DOHH2 (cell line): ENCODE measurements at regions not wholly inside any gene's neighbourhood (a gene's known extent, or its start where the extent isn't known, plus 50 kb on each side); places are given as distances from the start of the nearest gene placed in this dataset.
"Not testable (repeated sequence)": the region's sequence is repeated elsewhere in the genome, so short reads cannot be mapped to it uniquely, and the experiment has no call there.

ENCODE experiments used
- H3F3A ChIP-seq: fragments of 200-600 bp; sonication (generic), shearing (Covaris generic); 2 replicates; pipeline ENCODE4 v1.6.0; 2016; ENCODE audit warnings: antibody characterized with exemption, mild to moderate bottlenecking; ENCODE audit not compliant: control insufficient read depth, insufficient read depth
- H3K27ac ChIP-seq: fragments of 200-600 bp; sonication (generic); 2 replicates; pipeline ENCODE4 v1.5.1; 2014; ENCODE audit warnings: low read depth, mild to moderate bottlenecking, low read length, moderate library complexity
- H3K27me3 ChIP-seq: fragments of 200-600 bp; sonication (generic); 2 replicates; pipeline ENCODE4 v1.6.1; 2014; ENCODE audit warnings: mild to moderate bottlenecking, low read length, mixed read lengths; ENCODE audit not compliant: control insufficient read depth
- H3K36me3 ChIP-seq: fragments of 200-600 bp; sonication (generic); 2 replicates; pipeline ENCODE4 v1.6.1; 2014; ENCODE audit warnings: mild to moderate bottlenecking, low read length, moderate library complexity, mixed read lengths; ENCODE audit not compliant: control insufficient read depth
- H3K4me1 ChIP-seq: fragments of 200-600 bp; sonication (generic); 2 replicates; pipeline ENCODE4 v1.6.1; 2014; ENCODE audit warnings: mild to moderate bottlenecking, low read length, mixed read lengths; ENCODE audit not compliant: control insufficient read depth
- H3K4me2 ChIP-seq: fragments of 200-600 bp; sonication (generic); 2 replicates; pipeline ENCODE4 v1.6.0; 2014; ENCODE audit warnings: mild to moderate bottlenecking, low read length, moderate library complexity
- H3K4me3 ChIP-seq: fragments of 200-600 bp; sonication (generic); 2 replicates; pipeline ENCODE4 v1.5.1; 2014; ENCODE audit warnings: mild to moderate bottlenecking, low read length, mixed read lengths
- H3K79me2 ChIP-seq: fragments of 200-600 bp; sonication (generic); 2 replicates; pipeline ENCODE4 v1.6.1; 2014; ENCODE audit warnings: mild to moderate bottlenecking, low read length, mixed read lengths; ENCODE audit not compliant: control insufficient read depth
- H3K9me2 ChIP-seq: fragments of 200-600 bp; sonication (generic); replicated peaks from 2 replicates; pipeline ENCODE4 v1.6.1; 2014; ENCODE audit warnings: mild to moderate bottlenecking, low read length, mixed read lengths; ENCODE audit not compliant: control insufficient read depth
- H3K9me3 ChIP-seq: fragments of 200-600 bp; sonication (generic); 2 replicates; pipeline ENCODE4 v1.6.1; 2014; ENCODE audit warnings: antibody characterized with exemption, low read length, mixed read lengths; ENCODE audit not compliant: control insufficient read depth, insufficient read depth
- H4K20me1 ChIP-seq: fragments of 200-600 bp; sonication (generic); 2 replicates; pipeline ENCODE4 v1.6.0; 2014; ENCODE audit warnings: low read depth, mild to moderate bottlenecking, antibody characterized with exemption, low read length, moderate library complexity; ENCODE audit not compliant: control insufficient read depth, insufficient read depth

GRCh38 chr1:228611707-228612106 is 123.6 kb upstream of the RHOU start:
- H3K27me3 ChIP-seq, H3K4me1 ChIP-seq, H3K4me2 ChIP-seq, H3K4me3 ChIP-seq, H3K27ac ChIP-seq, H3K9me2 ChIP-seq, H3F3A ChIP-seq, H3K79me2 ChIP-seq, H4K20me1 ChIP-seq, H3K36me3 ChIP-seq, H3K9me3 ChIP-seq: not testable (repeated sequence)

GRCh38 chr1:228622002-228622716 is 113.1 kb upstream of the RHOU start:
- not testable (repeated sequence) for H3K4me3 ChIP-seq, H3K36me3 ChIP-seq, H3K4me2 ChIP-seq, H3K9me3 ChIP-seq, H3K27me3 ChIP-seq, H4K20me1 ChIP-seq, H3K4me1 ChIP-seq, H3F3A ChIP-seq, H3K79me2 ChIP-seq, H3K27ac ChIP-seq, H3K9me2 ChIP-seq

- H3K79me2 ChIP-seq, H4K20me1 ChIP-seq, H3F3A ChIP-seq, H3K9me3 ChIP-seq, H3K4me3 ChIP-seq, H3K9me2 ChIP-seq, H3K27ac ChIP-seq, H3K4me1 ChIP-seq, H3K36me3 ChIP-seq, H3K27me3 ChIP-seq, H3K4me2 ChIP-seq: not testable (repeated sequence)
Observed at GRCh38 chr1:228626481-228626880, 108.8 kb upstream of the RHOU start.

- not testable (repeated sequence) for H3K4me3 ChIP-seq, H3K9me3 ChIP-seq, H3K4me2 ChIP-seq, H3K4me1 ChIP-seq, H3K27ac ChIP-seq, H3K79me2 ChIP-seq, H4K20me1 ChIP-seq, H3F3A ChIP-seq, H3K9me2 ChIP-seq, H3K36me3 ChIP-seq, H3K27me3 ChIP-seq
Observed at GRCh38 chr1:228632858-228633257, 102.4 kb upstream of the RHOU start.

GRCh38 chr1:228635304-228635703 is 100.0 kb upstream of the RHOU start:
- not testable (repeated sequence) for H4K20me1 ChIP-seq, H3K4me3 ChIP-seq, H3K9me3 ChIP-seq, H3K27me3 ChIP-seq, H3F3A ChIP-seq, H3K4me2 ChIP-seq, H3K27ac ChIP-seq, H3K4me1 ChIP-seq, H3K36me3 ChIP-seq, H3K9me2 ChIP-seq, H3K79me2 ChIP-seq

GRCh38 chr1:228637529-228637928 is 97.8 kb upstream of the RHOU start:
- not testable (repeated sequence) for H3K36me3 ChIP-seq, H4K20me1 ChIP-seq, H3K9me2 ChIP-seq, H3K4me3 ChIP-seq, H3K9me3 ChIP-seq, H3F3A ChIP-seq, H3K27ac ChIP-seq, H3K27me3 ChIP-seq, H3K79me2 ChIP-seq, H3K4me2 ChIP-seq, H3K4me1 ChIP-seq
